Gastroesophageal sphincter (tissue), 4 donors: ENCODE measurements at regions not wholly inside any gene's neighbourhood (a gene's known extent, or its start where the extent isn't known, plus 50 kb on each side); places are given as distances from the start of the nearest gene placed in this dataset.

Source experiments
- ATAC-seq: fragments of 150-250 bp; one replicate; pipeline ENCODE4 v1.9.1; 2016; ENCODE audit warnings: mild to moderate bottlenecking, moderate library complexity
- H3K27ac ChIP-seq, 4 donors: fragments of 200-600 bp; sonication (generic) in 3 of 4; 1 replicate in 3 of 4; 2 replicates in 1 of 4; pipeline ENCODE4 v1.5.1; 2016 to 2019
- H3K27me3 ChIP-seq: fragments of 200-600 bp; sonication (generic); one replicate; pipeline ENCODE4 v1.5.1; 2019
- H3K36me3 ChIP-seq, 2 donors: fragments of 200-600 bp; sonication (generic); one replicate each; pipeline ENCODE4 v1.5.1; 2019; ENCODE audit warnings: control low read depth in 1 of 2
- H3K4me1 ChIP-seq, 3 donors: fragments of 200-600 bp; sonication (generic); 1 replicate in 2 of 3; 2 replicates in 1 of 3; pipeline ENCODE4 v1.5.1; 2016 to 2019; ENCODE audit warnings: control low read depth in 2 of 3
- H3K4me3 ChIP-seq, 2 donors: fragments of 200-600 bp; sonication (generic); one replicate each; pipeline ENCODE4 v1.5.1; 2019; ENCODE audit warnings: mild to moderate bottlenecking in 1 of 2, moderate library complexity in 1 of 2
- H3K9me3 ChIP-seq, 3 donors: fragments of 200-600 bp; sonication (generic); one replicate each; pipeline ENCODE4 v1.5.1; 2017 to 2019; ENCODE audit warnings: control low read depth in 2 of 3
- CTCF ChIP-seq, 4 experiments: fragments of 200-600 bp in 2 of 4; fragments of 450-650 bp in 2 of 4; sonication (generic) in 1 of 4; IDR thresholded peaks; one replicate each; pipeline ENCODE4 v1.5.1; 2017 to 2019; ENCODE audit warnings: antibody characterized with exemption in 4 of 4, mild to moderate bottlenecking in 2 of 4, moderate library complexity in 2 of 4
- EP300 ChIP-seq: sonication (generic); formaldehyde crosslinking; IDR thresholded peaks from one replicate; pipeline ENCODE4 v1.6.1; 2017; ENCODE audit warnings: antibody characterized with exemption, mild to moderate bottlenecking
- POLR2A ChIP-seq, 2 donors: fragments of 450-650 bp; IDR thresholded peaks; one replicate each; pipeline ENCODE4 v1.6.1; 2017; ENCODE audit warnings: antibody characterized with exemption in 2 of 2, mild to moderate bottlenecking in 2 of 2, moderate library complexity in 1 of 2
- POLR2AphosphoS5 ChIP-seq: sonication (generic); formaldehyde crosslinking; IDR thresholded peaks from one replicate; pipeline ENCODE4 v1.6.1; 2017; ENCODE audit warnings: antibody characterized with exemption
- WGBS, 2 donors: methylation state at CpG; one replicate each; pipeline ENCODE4 v1.1.5; 2018; ENCODE audit warnings: low coverage in 1 of 2; 5-methylcytosine and 5-hydroxymethylcytosine counted together

- 74 to 85% methylated on average over 3 to 4 of the region's 4 CpGs for WGBS, 2 donors
- H3K36me3 ChIP-seq, result no peaks in the 10 kb centered on the region
- H3K4me1 ChIP-seq, result no peaks in the 10 kb centered on the region
- H3K4me3 ChIP-seq, result no peak overlapping the region
- no peaks in the 10 kb centered on the region for H3K27me3 ChIP-seq
- no peak overlapping the region for H3K27ac ChIP-seq
- TF ChIP-seq CTCF (IDR thresholded peaks at IDR 0.05) (no peak), POLR2A (IDR thresholded peaks at IDR 0.05) (no peak), EP300 (no peak), POLR2AphosphoS5 (no peak)
- no peaks in the 10 kb centered on the region for H3K9me3 ChIP-seq
- no peak for ATAC-seq
Observed at GRCh38 chr5:67612961-67613360, 416.4 kb upstream of the CD180 start.

- no peaks in the 10 kb centered on the region for H3K9me3 ChIP-seq
- 96 to 100% methylated on average over 6 of the region's 6 CpGs for WGBS, 2 donors
- H3K27me3 ChIP-seq, result no peaks in the 10 kb centered on the region
- no peaks in the 10 kb centered on the region for H3K4me1 ChIP-seq
- no peaks in the 10 kb centered on the region for H3K36me3 ChIP-seq
- no peak overlapping the region for H3K4me3 ChIP-seq
- H3K27ac ChIP-seq, result no peak overlapping the region
- TF ChIP-seq EP300 (no peak), POLR2A (IDR thresholded peaks at IDR 0.05) (no peak), POLR2AphosphoS5 (no peak), CTCF (IDR thresholded peaks at IDR 0.05) (no peak)
- no peak for ATAC-seq
Observed at GRCh38 chr5:67610186-67610912, 413.8 kb upstream of the CD180 start.

DNA sequence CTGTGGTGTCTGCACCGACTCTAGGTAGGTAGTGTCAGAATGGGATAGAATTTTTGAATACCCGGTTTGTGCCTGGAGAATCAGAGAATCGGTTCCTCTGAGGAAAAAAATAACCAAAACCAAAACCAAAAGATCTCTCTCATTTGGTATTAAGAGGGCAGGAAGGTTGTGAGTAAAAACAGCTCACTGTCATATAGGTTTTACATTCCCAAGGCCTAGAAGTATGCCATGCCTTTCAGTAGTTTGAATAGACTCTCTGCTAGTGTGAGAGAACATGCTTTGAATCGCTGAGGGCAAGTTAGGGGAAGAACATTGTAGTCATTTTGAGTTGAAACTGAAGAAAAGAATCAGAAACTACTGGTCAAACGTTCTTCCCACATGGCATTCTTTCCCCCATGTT, 411.4 kb upstream of the CD180 start:
- H3K4me3 ChIP-seq, result no peak overlapping the region
- H3K27ac ChIP-seq, result no peak overlapping the region
- ATAC-seq, result no peak
- no peaks in the 10 kb centered on the region for H3K27me3 ChIP-seq
- WGBS, 2 donors, result 90 to 95% methylated on average over 5 of the region's 5 CpGs
- no peaks in the 10 kb centered on the region for H3K9me3 ChIP-seq
- H3K36me3 ChIP-seq, result no peaks in the 10 kb centered on the region
- TF ChIP-seq CTCF (IDR thresholded peaks at IDR 0.05) (no peak), POLR2A (IDR thresholded peaks at IDR 0.05) (no peak), EP300 (no peak), POLR2AphosphoS5 (no peak)
- H3K4me1 ChIP-seq, result no peaks in the 10 kb centered on the region

DNA sequence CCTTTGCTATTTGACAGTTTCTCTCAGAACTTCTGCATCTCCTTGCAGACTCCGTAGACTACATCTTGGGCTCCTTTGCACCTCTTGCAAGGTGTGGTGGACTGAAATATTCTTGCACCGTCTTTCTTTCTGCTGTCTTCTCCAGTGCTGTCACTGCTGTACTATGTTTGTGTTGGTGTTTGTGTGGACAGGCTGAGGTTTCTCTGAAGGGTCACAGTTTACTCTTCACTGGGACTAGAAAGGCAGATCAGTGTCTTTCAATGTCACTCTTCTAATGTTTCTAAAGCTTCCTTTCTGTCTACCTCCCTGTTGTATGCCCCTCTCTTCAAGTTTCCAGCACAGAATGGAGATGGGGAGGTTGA, 410.0 kb upstream of the CD180 start:
- no peaks in the 10 kb centered on the region for H3K27me3 ChIP-seq
- H3K36me3 ChIP-seq, result no peaks in the 10 kb centered on the region
- no peaks in the 10 kb centered on the region for H3K4me1 ChIP-seq
- WGBS, 2 donors, result 88 to 94% methylated on average over 1 to 2 of the region's 2 CpGs
- ATAC-seq, result no peak
- H3K27ac ChIP-seq, result no peak overlapping the region
- peaks cover 0 to 4% (median 0%) of the 10 kb centered on the region in 3 donors for H3K9me3 ChIP-seq
- TF ChIP-seq CTCF (IDR thresholded peaks at IDR 0.05) (no peak), POLR2AphosphoS5 (no peak), POLR2A (IDR thresholded peaks at IDR 0.05) (no peak), EP300 (no peak)
- no peak overlapping the region for H3K4me3 ChIP-seq

DNA sequence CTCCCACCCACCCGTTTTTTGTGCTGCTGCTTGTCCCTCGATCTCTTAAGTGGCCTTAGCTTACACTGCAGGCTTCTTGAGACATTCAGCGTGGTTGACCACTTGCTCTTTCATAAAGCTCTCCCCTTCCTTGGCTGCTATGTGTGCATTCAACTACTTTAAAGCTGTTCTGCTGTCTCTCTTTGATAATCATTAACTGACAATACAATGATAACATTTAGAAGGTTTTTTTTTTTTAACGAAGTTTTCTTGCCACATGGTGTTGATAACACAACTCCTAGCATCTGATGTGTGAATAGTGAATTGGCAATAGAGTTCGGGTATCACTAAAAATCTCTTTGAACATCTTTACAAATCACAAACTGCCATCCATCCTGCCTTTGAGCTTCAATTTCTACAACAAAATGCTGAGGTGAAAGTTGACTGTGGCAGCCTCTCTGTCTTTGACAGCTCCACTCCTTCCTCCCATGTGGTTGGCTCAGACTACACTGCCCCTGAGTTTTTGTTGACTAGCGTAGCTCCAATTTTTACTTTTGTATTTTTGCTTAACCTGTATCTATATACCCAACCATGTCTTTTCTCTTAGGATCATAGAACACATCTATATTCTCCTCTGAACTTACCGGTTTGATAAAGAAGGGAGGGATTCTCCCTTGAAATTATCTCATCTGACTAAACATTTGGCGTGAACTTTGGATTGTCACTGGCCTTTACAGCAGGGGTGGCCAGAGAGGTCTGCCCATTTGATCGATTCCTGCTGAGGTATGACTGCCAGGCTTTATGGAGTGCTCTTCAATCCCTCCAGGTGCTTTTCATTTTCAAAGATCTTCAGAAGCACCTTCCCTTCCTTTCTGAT, 409.4 kb upstream of the CD180 start:
- no peaks in the 10 kb centered on the region for H3K4me1 ChIP-seq
- no peak for TF ChIP-seq POLR2AphosphoS5
- TF ChIP-seq CTCF (IDR thresholded peaks at IDR 0.05), result no peak
- TF ChIP-seq POLR2A (IDR thresholded peaks at IDR 0.05), result no peak
- no peak for TF ChIP-seq EP300
- no peak overlapping the region for H3K4me3 ChIP-seq
- H3K36me3 ChIP-seq, result no peaks in the 10 kb centered on the region
- H3K27ac ChIP-seq, result no peak overlapping the region
- H3K9me3 ChIP-seq, result peaks cover 0 to 4% (median 0%) of the 10 kb centered on the region in 3 donors
- WGBS, 2 donors, result 78 to 80% methylated on average over 7 to 9 of the region's 9 CpGs
- ATAC-seq, result no peak
- H3K27me3 ChIP-seq, result no peaks in the 10 kb centered on the region
